Vagina (tissue), 2 donors: ENCODE measurements at regions not wholly inside any gene's neighbourhood (a gene's known extent, or its start where the extent isn't known, plus 50 kb on each side); places are given as distances from the start of the nearest gene placed in this dataset.

Source experiments
- DNase-seq, 2 donors: peaks; one replicate each; pipeline ENCODE4 v3.0.0-alpha.2; 2017; ENCODE audit errors: extremely low spot score in 2 of 2
- H3K27ac ChIP-seq: fragments of 200-600 bp; sonication (generic); one replicate; pipeline ENCODE4 v1.5.1; 2019
- H3K27me3 ChIP-seq: fragments of 200-600 bp; sonication (generic); one replicate; pipeline ENCODE4 v1.5.1; 2019
- H3K36me3 ChIP-seq, 2 donors: fragments of 200-600 bp; sonication (generic); one replicate each; pipeline ENCODE4 v1.5.1; 2017 to 2019
- H3K4me1 ChIP-seq: fragments of 200-600 bp; sonication (generic); one replicate; pipeline ENCODE4 v1.5.1; 2019
- H3K4me3 ChIP-seq, 2 donors: fragments of 200-600 bp; sonication (generic); 1 replicate in 1 of 2; 2 replicates in 1 of 2; pipeline ENCODE4 v1.5.1; 2016 to 2019
- H3K9me3 ChIP-seq: fragments of 200-600 bp; sonication (generic); one replicate; pipeline ENCODE4 v1.5.1; 2019
- POLR2A ChIP-seq, 2 donors: fragments of 450-650 bp; IDR thresholded peaks; one replicate each; pipeline ENCODE4 v1.6.1; 2017; ENCODE audit warnings: antibody characterized with exemption in 2 of 2, mild to moderate bottlenecking in 2 of 2, moderate library complexity in 2 of 2
- POLR2AphosphoS5 ChIP-seq, 2 donors: sonication (generic); formaldehyde crosslinking; IDR thresholded peaks; one replicate each; pipeline ENCODE4 v1.9.0; 2017; ENCODE audit warnings: antibody characterized with exemption in 2 of 2, mild to moderate bottlenecking in 2 of 2, low read depth in 1 of 2; ENCODE audit not compliant: insufficient read depth in 1 of 2
- intact Hi-C: fragments of 100-400 bp; cut with DNase I; formaldehyde crosslinking; loops from one replicate; pipeline ENCODE4 v1.15.1; 2023
- TF ChIP-seq, protein P1 (sequence below), 3 experiments: fragments of 450-650 bp in 2 of 3; fragments of 200-600 bp in 1 of 3; sonication (generic) in 1 of 3; IDR thresholded peaks; one replicate each; pipeline ENCODE4 v1.5.1; 2017 to 2019; ENCODE audit warnings: antibody characterized with exemption in 3 of 3, mild to moderate bottlenecking in 2 of 3, moderate library complexity in 2 of 3

GRCh38 chr4:34935739-34936138 is 1308.6 kb downstream of the ARAP2 start:
- Histone ChIP-seq H3K4me1 (no peaks in the 10 kb centered on the region), H3K4me3 (no peak overlapping the region), H3K27ac (no peak overlapping the region), H3K27me3 (no peaks in the 10 kb centered on the region), H3K36me3 (no peaks in the 10 kb centered on the region), H3K9me3 (no peaks in the 10 kb centered on the region)
- intact Hi-C loops = no loop called here
- no peak for DNase-seq
- no peak for TF ChIP-seq POLR2A (IDR thresholded peaks at IDR 0.05)
- TF ChIP-seq, protein P1, sequence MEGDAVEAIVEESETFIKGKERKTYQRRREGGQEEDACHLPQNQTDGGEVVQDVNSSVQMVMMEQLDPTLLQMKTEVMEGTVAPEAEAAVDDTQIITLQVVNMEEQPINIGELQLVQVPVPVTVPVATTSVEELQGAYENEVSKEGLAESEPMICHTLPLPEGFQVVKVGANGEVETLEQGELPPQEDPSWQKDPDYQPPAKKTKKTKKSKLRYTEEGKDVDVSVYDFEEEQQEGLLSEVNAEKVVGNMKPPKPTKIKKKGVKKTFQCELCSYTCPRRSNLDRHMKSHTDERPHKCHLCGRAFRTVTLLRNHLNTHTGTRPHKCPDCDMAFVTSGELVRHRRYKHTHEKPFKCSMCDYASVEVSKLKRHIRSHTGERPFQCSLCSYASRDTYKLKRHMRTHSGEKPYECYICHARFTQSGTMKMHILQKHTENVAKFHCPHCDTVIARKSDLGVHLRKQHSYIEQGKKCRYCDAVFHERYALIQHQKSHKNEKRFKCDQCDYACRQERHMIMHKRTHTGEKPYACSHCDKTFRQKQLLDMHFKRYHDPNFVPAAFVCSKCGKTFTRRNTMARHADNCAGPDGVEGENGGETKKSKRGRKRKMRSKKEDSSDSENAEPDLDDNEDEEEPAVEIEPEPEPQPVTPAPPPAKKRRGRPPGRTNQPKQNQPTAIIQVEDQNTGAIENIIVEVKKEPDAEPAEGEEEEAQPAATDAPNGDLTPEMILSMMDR (IDR thresholded peaks at IDR 0.05) = no peak
- no peak for TF ChIP-seq POLR2AphosphoS5 (IDR thresholded peaks at IDR 0.05; ENCODE audit: insufficient read depth in 1 of 2, low read depth in 1 of 2)

GRCh38 chr4:34939073-34939472 is 1305.2 kb downstream of the ARAP2 start:
- Histone ChIP-seq H3K9me3 (no peaks in the 10 kb centered on the region), H3K27ac (no peak overlapping the region), H3K36me3 (no peaks in the 10 kb centered on the region), H3K27me3 (no peaks in the 10 kb centered on the region), H3K4me1 (no peaks in the 10 kb centered on the region), H3K4me3 (no peak overlapping the region)
- TF ChIP-seq POLR2A (IDR thresholded peaks at IDR 0.05) (no peak), POLR2AphosphoS5 (IDR thresholded peaks at IDR 0.05; ENCODE audit: insufficient read depth in 1 of 2, low read depth in 1 of 2) (no peak)
- TF ChIP-seq, protein P1 (IDR thresholded peaks at IDR 0.05) = no peak
- intact Hi-C loops = no loop called here
- no peak for DNase-seq

- Histone ChIP-seq H3K36me3 (no peaks in the 10 kb centered on the region), H3K27me3 (no peaks in the 10 kb centered on the region), H3K4me3 (no peak overlapping the region), H3K27ac (no peak overlapping the region), H3K9me3 (no peaks in the 10 kb centered on the region), H3K4me1 (no peaks in the 10 kb centered on the region)
- DNase-seq = no peak
- TF ChIP-seq POLR2AphosphoS5 (IDR thresholded peaks at IDR 0.05; ENCODE audit: insufficient read depth in 1 of 2, low read depth in 1 of 2) = no peak
- no peak for TF ChIP-seq POLR2A (IDR thresholded peaks at IDR 0.05)
- TF ChIP-seq, protein P1 (IDR thresholded peaks at IDR 0.05) = no peak
- intact Hi-C loops = no loop called here
Measured at GRCh38 chr4:34943741-34944386, 1300.5 kb downstream of the ARAP2 start.

- Histone ChIP-seq H3K4me3 (no peak overlapping the region), H3K4me1 (no peaks in the 10 kb centered on the region), H3K36me3 (no peaks in the 10 kb centered on the region), H3K27ac (no peak overlapping the region), H3K27me3 (no peaks in the 10 kb centered on the region), H3K9me3 (no peaks in the 10 kb centered on the region)
- TF ChIP-seq POLR2AphosphoS5 (IDR thresholded peaks at IDR 0.05; ENCODE audit: insufficient read depth in 1 of 2, low read depth in 1 of 2) = no peak
- no peak for TF ChIP-seq POLR2A (IDR thresholded peaks at IDR 0.05)
- TF ChIP-seq, protein P1 (IDR thresholded peaks at IDR 0.05) = no peak
- intact Hi-C loops = no loop called here
- no peak for DNase-seq
Measured at GRCh38 chr4:34950926-34951325, 1293.4 kb downstream of the ARAP2 start.

GRCh38 chr4:34953145-34953799 is 1291.0 kb downstream of the ARAP2 start:
- intact Hi-C loops = no loop called here
- Histone ChIP-seq H3K9me3 (no peaks in the 10 kb centered on the region), H3K4me3 (no peak overlapping the region), H3K4me1 (no peaks in the 10 kb centered on the region), H3K36me3 (no peaks in the 10 kb centered on the region), H3K27me3 (no peaks in the 10 kb centered on the region), H3K27ac (no peak overlapping the region)
- TF ChIP-seq POLR2AphosphoS5 (IDR thresholded peaks at IDR 0.05; ENCODE audit: insufficient read depth in 1 of 2, low read depth in 1 of 2) = no peak
- no peak for TF ChIP-seq POLR2A (IDR thresholded peaks at IDR 0.05)
- TF ChIP-seq, protein P1 (IDR thresholded peaks at IDR 0.05) = no peak
- DNase-seq = no peak
